HCT116 (cell line): ENCODE measurements at regions not wholly inside any gene's neighbourhood (a gene's known extent, or its start where the extent isn't known, plus 50 kb on each side); places are given as distances from the start of the nearest gene placed in this dataset.

Experiments used
- ATAC-seq: fragments of 200-7000 bp; cut with Tn5 transposase; 2 replicates; pipeline ENCODE4 v1.9.1; 2020; ENCODE audit warnings: mild to moderate bottlenecking, moderate library complexity
- BruUV-seq: library from RNA; stranded (reverse); fragments of 400-500 nt; replicated peaks from 2 replicates; lab custom pipeline; 2021; lab: Mats Ljungman, UMichigan
- CTCF ChIA-PET: fragments of 300-600 bp; sonication (Branson Sonifier 250); formaldehyde crosslinking; loops from one replicate; lab custom pipeline; 2021; ENCODE audit warnings: antibody characterized with exemption; lab: Charles Lee
- POLR2A ChIA-PET: fragments of 300-600, 350-600 bp; sonication (Branson Sonifier 250); formaldehyde crosslinking; loops from one replicate; lab custom pipeline; 2021; ENCODE audit warnings: antibody characterized with exemption; lab: Charles Lee
- RAD21 ChIA-PET, 2 experiments: fragments of 300-600 bp; sonication (Branson Sonifier 250); formaldehyde crosslinking; loops; one replicate each; lab custom pipeline; 2023; ENCODE audit warnings: low total read pairs in 2 of 2; ENCODE audit not compliant: uncharacterized antibody in 2 of 2, unreplicated experiment in 2 of 2, low non-redundant PET in 1 of 2; lab: Charles Lee
- DNase-seq: peaks from one replicate; pipeline ENCODE4 v3.0.0-alpha.2; 2010; ENCODE audit warnings: low read depth, low spot score
- H2AFZ ChIP-seq: fragments of 200-600 bp; shearing (Covaris generic), sonication (generic); 2 replicates; pipeline ENCODE4 v1.6.1; 2017; ENCODE audit warnings: low read depth, mixed run types, mixed read lengths, antibody characterized with exemption, low read length; ENCODE audit not compliant: poor library complexity, severe bottlenecking
- H3K27ac ChIP-seq: 2 replicates; pipeline ENCODE4 v1.5.1; 2012; ENCODE audit warnings: low read depth, low read length
- H3K27me3 ChIP-seq: fragments of 200-600 bp; sonication (generic); 2 replicates; pipeline ENCODE4 v1.6.1; 2016; ENCODE audit warnings: mixed run types, low read length, mixed read lengths; ENCODE audit not compliant: insufficient read depth
- H3K36me3 ChIP-seq, 2 experiments: fragments of 200-500 bp in 1 of 2; fragments of 200-600 bp in 1 of 2; sonication (Bioruptor generic) in 1 of 2; sonication (generic) in 1 of 2; 2 replicates each; pipeline versions ENCODE4 v1.5.1 to v1.6.1; 2014 to 2016; ENCODE audit warnings: low read length in 2 of 2, inconsistent platforms in 1 of 2, mixed read lengths in 1 of 2, mixed run types in 1 of 2; ENCODE audit not compliant: insufficient read depth in 2 of 2, control insufficient read depth in 1 of 2
- H3K4me1 ChIP-seq, 2 experiments: fragments of 200-600 bp in 1 of 2; sonication (generic) in 1 of 2; 2 replicates each; pipeline versions ENCODE4 v1.5.1 to v1.6.1; 2012 to 2017; ENCODE audit warnings: low read length in 2 of 2, inconsistent platforms in 1 of 2, mild to moderate bottlenecking in 1 of 2, mixed read lengths in 1 of 2, mixed run types in 1 of 2, moderate library complexity in 1 of 2; ENCODE audit not compliant: insufficient read depth in 2 of 2, control insufficient read depth in 1 of 2
- H3K4me2 ChIP-seq: fragments of 200-600 bp; sonication (generic); 2 replicates; pipeline ENCODE4 v1.6.1; 2017; ENCODE audit warnings: mixed run types, low read length, mixed read lengths
- H3K4me3 ChIP-seq, 2 experiments: fragments of 200-600 bp in 1 of 2; sonication (generic) in 1 of 2; replicated peaks in 1 of 2; 2 replicates each; pipeline ENCODE4 v1.5.1; 2011 to 2016; ENCODE audit warnings: low read length in 2 of 2, control low read depth in 1 of 2, low read depth in 1 of 2, mild to moderate bottlenecking in 1 of 2, mixed read lengths in 1 of 2, mixed run types in 1 of 2
- H3K79me2 ChIP-seq: fragments of 200-600 bp; sonication (generic); 2 replicates; pipeline ENCODE4 v1.6.1; 2017; ENCODE audit warnings: mild to moderate bottlenecking, mixed run types, low read length, moderate library complexity, mixed read lengths; ENCODE audit not compliant: insufficient read depth
- H3K9ac ChIP-seq: fragments of 200-600 bp; sonication (generic); 2 replicates; pipeline ENCODE4 v1.6.1; 2016; ENCODE audit warnings: low read length, mixed read lengths
- H3K9me2 ChIP-seq: fragments of 200-600 bp; sonication (generic), shearing (Covaris generic); 2 replicates; pipeline ENCODE4 v1.6.1; 2017; ENCODE audit warnings: mixed run types, mild to moderate bottlenecking, moderate library complexity; ENCODE audit not compliant: insufficient read depth
- H3K9me3 ChIP-seq, 2 experiments: fragments of 200-500 bp in 1 of 2; fragments of 200-600 bp in 1 of 2; sonication (Bioruptor generic) in 1 of 2; sonication (generic) in 1 of 2; 2 replicates each; pipeline ENCODE4 v1.6.1; 2014 to 2017; ENCODE audit warnings: low read length in 2 of 2, mixed read lengths in 2 of 2, inconsistent platforms in 1 of 2, low read depth in 1 of 2, mild to moderate bottlenecking in 1 of 2, mixed run types in 1 of 2, moderate library complexity in 1 of 2; ENCODE audit not compliant: control insufficient read depth in 1 of 2, insufficient read depth in 1 of 2
- H4K20me1 ChIP-seq: fragments of 200-600 bp; sonication (generic), shearing (Covaris generic); 2 replicates; pipeline ENCODE4 v1.6.1; 2017; ENCODE audit warnings: mixed run types, mild to moderate bottlenecking, moderate library complexity; ENCODE audit not compliant: insufficient read depth
- CEBPB ChIP-seq: IDR thresholded peaks from 2 replicates; pipeline ENCODE4 v1.6.1; 2012; ENCODE audit warnings: low read depth
- POLR2A ChIP-seq: IDR thresholded peaks from 2 replicates; pipeline ENCODE4 v1.7.0; 2011; ENCODE audit warnings: borderline replicate concordance; ENCODE audit not compliant: insufficient read depth, insufficient read length; ENCODE audit errors: extremely low read depth
- POLR2AphosphoS5 ChIP-seq: IDR thresholded peaks from 2 replicates; pipeline ENCODE4 v1.6.1; 2011; ENCODE audit warnings: mild to moderate bottlenecking, low read depth, low read length, moderate library complexity
- REST ChIP-seq: IDR thresholded peaks from 2 replicates; pipeline ENCODE4 v1.6.1; 2012; ENCODE audit warnings: low read depth
- SIN3A ChIP-seq: IDR thresholded peaks from 2 replicates; pipeline ENCODE4 v1.6.1; 2012; ENCODE audit warnings: low read depth
- SP1 ChIP-seq: IDR thresholded peaks from 2 replicates; pipeline ENCODE4 v1.6.1; 2012; ENCODE audit warnings: low read depth
- TCF7L2 ChIP-seq: IDR thresholded peaks from 2 replicates; pipeline ENCODE4 v1.7.0; 2011; ENCODE audit warnings: borderline replicate concordance, inconsistent platforms; ENCODE audit not compliant: insufficient read depth, insufficient read length; ENCODE audit errors: extremely low read depth
- ZNF274 ChIP-seq: fragments of 200-500 bp; sonication (Bioruptor generic); IDR thresholded peaks from 2 replicates; pipeline ENCODE4 v1.6.1; 2014; ENCODE audit warnings: mild to moderate bottlenecking, low read depth, low read length, inconsistent platforms
- intact Hi-C: fragments of 100-400 bp; cut with micrococcal nuclease; formaldehyde crosslinking; loops from 2 replicates; pipeline ENCODE4 v1.10.0; 2022
- TF ChIP-seq, protein P1 (sequence below): IDR thresholded peaks from 2 replicates; pipeline ENCODE4 v1.6.1; 2012
- TF ChIP-seq, protein P2 (sequence below): IDR thresholded peaks from 2 replicates; pipeline ENCODE4 v1.6.1; 2011; ENCODE audit warnings: mild to moderate bottlenecking, low read length, moderate library complexity; ENCODE audit not compliant: insufficient replicate concordance; ENCODE audit errors: extremely low read depth

GRCh38 chr4:126213996-126214395 is 899.2 kb downstream of the FAT4 start:
- DNase-seq (no peak), ATAC-seq (no peak)
- no peaks in the 10 kb centered on the region for H3K27me3 ChIP-seq
- no peaks in the 10 kb centered on the region for H3K9me3 ChIP-seq
- H3K36me3 ChIP-seq: no peaks in the 10 kb centered on the region
- POLR2A ChIA-PET: no interaction called here
- TF ChIP-seq, protein P1, sequence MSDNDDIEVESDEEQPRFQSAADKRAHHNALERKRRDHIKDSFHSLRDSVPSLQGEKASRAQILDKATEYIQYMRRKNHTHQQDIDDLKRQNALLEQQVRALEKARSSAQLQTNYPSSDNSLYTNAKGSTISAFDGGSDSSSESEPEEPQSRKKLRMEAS: no peak
- TF ChIP-seq SIN3A: no peak
- TF ChIP-seq SP1: no peak
- no peak for TF ChIP-seq REST
- TF ChIP-seq TCF7L2: no peak
- no peak for TF ChIP-seq POLR2A
- TF ChIP-seq CEBPB: no peak
- TF ChIP-seq, protein P2, sequence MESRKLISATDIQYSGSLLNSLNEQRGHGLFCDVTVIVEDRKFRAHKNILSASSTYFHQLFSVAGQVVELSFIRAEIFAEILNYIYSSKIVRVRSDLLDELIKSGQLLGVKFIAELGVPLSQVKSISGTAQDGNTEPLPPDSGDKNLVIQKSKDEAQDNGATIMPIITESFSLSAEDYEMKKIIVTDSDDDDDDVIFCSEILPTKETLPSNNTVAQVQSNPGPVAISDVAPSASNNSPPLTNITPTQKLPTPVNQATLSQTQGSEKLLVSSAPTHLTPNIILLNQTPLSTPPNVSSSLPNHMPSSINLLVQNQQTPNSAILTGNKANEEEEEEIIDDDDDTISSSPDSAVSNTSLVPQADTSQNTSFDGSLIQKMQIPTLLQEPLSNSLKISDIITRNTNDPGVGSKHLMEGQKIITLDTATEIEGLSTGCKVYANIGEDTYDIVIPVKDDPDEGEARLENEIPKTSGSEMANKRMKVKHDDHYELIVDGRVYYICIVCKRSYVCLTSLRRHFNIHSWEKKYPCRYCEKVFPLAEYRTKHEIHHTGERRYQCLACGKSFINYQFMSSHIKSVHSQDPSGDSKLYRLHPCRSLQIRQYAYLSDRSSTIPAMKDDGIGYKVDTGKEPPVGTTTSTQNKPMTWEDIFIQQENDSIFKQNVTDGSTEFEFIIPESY: no peak
- no peak for TF ChIP-seq POLR2AphosphoS5
- no peak for TF ChIP-seq ZNF274
- H3K4me3 ChIP-seq: no peak overlapping the region
- no peak overlapping the region for H3K4me2 ChIP-seq
- BruUV-seq: no TSS peak
- intact Hi-C loops: no loop called here
- RAD21 ChIA-PET: no interaction called here
- no peak overlapping the region for H3K9ac ChIP-seq
- no peaks in the 10 kb centered on the region for H3K9me2 ChIP-seq
- no peaks in the 10 kb centered on the region for H4K20me1 ChIP-seq
- no peaks in the 10 kb centered on the region for H3K4me1 ChIP-seq
- H3K79me2 ChIP-seq: no peaks in the 10 kb centered on the region
- CTCF ChIA-PET: interaction anchor here (1.3 kb wide), 1 partner anchor 10 kb away, joined by 9 read pairs; no protein-coding TSS in a partner anchor
- H3K27ac ChIP-seq: no peak overlapping the region
- no peak overlapping the region for H2AFZ ChIP-seq
